KG1 (cell line): ENCODE measurements at regions not wholly inside any gene's neighbourhood (a gene's known extent, or its start where the extent isn't known, plus 50 kb on each side); places are given as distances from the start of the nearest gene placed in this dataset.

ENCODE experiments used
- DNase-seq: peaks from one replicate; lab custom pipeline; 2025; lab: John Stamatoyannopoulos, UW

- DNase-seq, result no peak
These were observed 455.0 kb downstream of the PCNX1 start for GRCh38 chr14:71362282-71362681.

DNA sequence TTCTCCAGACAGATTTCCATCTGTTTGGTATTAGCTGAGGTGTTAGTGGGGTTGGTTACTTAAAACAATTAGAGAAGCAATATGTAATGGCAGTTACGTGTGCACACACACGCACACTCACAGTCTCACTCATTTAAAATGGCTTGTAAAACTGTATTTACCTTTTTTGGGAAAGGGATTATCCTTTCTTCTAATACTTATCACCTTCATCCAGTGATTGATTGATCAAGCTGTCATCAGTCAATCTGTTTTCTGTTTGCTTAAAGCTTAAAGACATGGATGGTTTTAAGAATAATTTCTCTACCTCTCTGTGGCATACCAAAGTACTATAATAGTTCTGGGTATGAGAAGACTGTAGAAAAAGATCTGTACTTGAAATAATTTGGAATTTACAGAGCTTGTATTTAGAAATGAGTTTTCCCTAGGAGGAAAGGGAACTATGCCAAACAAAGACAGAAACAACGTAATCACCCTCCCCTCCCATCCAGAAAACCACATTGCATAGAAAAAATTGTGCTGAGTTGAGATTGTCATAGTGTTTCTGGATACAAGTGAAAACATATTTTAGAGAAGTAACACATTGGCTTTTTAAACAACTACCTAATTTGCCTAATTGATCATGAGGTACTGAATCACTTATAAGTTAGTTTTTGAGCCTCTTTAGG, 455.8 kb downstream of the PCNX1 start:
- DNase-seq, result no peak

- DNase-seq, result no peak
These were observed 457.0 kb downstream of the PCNX1 start for GRCh38 chr14:71363946-71364925.

- DNase-seq, result no peak
These were observed 458.1 kb downstream of the PCNX1 start for GRCh38 chr14:71365361-71365760.

- DNase-seq, result no peak
These were observed 459.6 kb downstream of the PCNX1 start for GRCh38 chr14:71366861-71367260.

GRCh38 chr14:71371711-71372396, 464.6 kb downstream of the PCNX1 start:
- no peak for DNase-seq

- DNase-seq, result no peak
These were observed 465.2 kb downstream of the PCNX1 start for GRCh38 chr14:71372411-71372838.

DNA sequence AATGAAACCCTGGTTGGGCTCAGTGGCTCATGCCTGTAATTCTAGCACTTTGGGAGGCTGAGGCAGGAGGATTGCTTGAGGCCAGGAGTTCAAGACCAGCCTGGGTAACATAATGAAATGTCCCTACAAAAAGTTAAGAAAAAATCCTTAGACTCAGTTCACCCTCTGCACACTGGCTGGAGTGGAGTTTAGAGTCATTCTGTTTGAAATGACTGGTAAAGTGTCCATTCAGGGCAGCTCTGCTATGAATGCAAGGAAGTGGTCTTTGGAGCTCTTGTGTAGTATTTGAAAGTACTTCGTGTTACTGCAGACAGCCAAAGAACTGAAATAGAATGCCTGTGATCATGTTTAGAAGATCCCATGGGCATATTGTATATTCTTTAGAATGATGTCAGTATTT, 466.5 kb downstream of the PCNX1 start:
- DNase-seq, result no peak

GRCh38 chr14:71374989-71375388, 467.7 kb downstream of the PCNX1 start:
- DNase-seq, result no peak

DNA sequence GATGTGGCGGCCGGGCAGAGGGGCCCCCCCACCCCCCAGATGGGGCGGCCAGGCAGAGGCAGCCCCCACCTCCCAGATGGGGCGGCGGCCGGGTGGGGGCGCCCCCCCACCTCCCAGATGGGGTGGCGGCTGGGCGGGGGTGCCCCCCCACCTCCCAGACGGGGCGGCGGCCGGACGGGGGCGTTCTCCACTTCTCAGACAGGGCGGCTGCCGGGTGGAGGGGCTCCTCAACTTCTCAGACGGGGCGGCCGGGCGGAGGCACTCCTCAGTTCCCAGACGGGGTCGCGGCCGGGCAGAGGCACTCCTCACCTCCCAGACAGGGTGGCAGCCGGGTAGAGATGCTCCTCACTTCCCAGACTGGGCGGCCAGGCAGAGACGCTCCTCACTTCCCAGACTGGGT, 469.8 kb downstream of the PCNX1 start:
- DNase-seq, result no peak

DNA sequence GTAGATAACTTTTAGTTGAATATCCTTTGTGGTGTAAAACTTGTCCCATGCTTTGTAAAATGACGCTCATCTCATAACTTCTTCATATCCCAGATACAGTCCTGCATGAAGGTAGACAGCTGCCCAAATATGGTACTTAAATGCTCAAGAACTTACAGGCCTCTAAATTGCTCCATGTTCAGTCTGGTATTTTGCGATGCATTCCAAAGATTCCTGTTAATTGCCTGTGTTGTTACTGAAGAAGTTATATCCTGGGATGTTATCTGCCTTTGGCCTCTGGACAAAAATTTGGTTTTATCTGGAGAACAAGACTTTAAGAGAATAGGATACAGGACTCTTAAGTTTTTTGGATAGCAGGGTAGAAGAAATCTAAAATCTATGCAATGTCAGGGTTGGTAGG, 473.0 kb downstream of the PCNX1 start:
- no peak for DNase-seq

DNA sequence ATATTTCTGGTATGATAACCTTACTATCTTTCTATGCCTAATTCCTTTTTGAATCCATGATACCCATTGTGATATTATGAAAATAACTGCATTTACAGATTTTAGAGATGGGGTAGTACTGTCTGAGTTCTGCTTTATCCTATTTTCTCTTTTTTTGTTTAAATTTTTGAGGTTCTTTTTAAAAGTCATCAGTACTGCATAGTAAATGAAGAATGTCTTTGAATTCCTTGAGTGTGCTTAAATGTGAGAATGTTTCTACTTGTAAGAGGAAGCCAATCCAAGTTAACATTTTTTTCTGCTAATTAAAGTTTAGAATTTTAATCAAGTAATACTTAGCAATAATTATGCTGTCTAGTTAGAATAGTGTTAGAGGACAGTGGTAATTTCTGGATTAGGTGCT, 474.6 kb downstream of the PCNX1 start:
- DNase-seq, result no peak

DNA sequence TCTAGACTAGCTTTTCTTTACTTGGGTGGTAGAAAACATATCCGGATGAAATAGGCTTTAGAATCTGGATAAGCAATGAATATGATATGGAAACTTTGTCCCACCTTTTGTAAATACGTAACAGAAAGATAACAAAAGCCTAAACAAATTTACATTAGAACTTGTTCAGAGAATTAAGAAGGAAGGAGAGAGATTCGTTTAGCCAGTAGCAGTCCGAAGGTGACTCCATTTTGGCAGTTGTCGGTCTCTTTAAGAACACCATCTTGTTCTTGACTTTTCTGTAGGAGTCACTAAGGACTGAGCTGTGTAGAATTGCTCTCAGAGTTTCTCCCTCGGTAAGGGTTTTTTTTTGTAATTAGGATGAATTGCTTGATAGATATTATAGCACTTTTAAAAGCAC, 475.1 kb downstream of the PCNX1 start:
- DNase-seq, result no peak

- DNase-seq, result no peak
These were observed 476.3 kb downstream of the PCNX1 start for GRCh38 chr14:71383510-71383909.

- no peak for DNase-seq
These were observed 477.0 kb downstream of the PCNX1 start for GRCh38 chr14:71384007-71384845.

GRCh38 chr14:71387753-71388152, 480.5 kb downstream of the PCNX1 start:
- no peak for DNase-seq

DNA sequence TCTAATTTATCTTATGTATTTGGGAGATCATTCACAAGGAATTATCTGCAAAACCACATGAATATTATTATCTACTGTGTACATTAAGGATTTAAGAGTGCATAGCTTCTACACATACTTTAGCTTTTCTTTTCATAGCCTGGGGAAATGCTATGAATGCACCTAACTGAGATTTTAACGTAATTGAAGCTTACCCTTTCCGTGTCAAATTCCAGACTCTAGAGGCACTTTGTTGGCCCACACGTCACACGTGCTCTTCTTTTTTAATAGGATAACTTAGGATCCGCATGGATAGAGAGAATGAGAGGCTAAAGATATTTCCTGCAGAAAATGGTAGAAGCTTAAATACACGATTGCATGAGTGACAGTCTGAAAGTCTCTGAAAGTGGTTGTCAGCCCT, 481.1 kb downstream of the PCNX1 start:
- no peak for DNase-seq

GRCh38 chr14:71388862-71389261, 481.6 kb downstream of the PCNX1 start:
- no peak for DNase-seq

- no peak for DNase-seq
These were observed 487.1 kb downstream of the PCNX1 start for GRCh38 chr14:71394386-71394785.

DNA sequence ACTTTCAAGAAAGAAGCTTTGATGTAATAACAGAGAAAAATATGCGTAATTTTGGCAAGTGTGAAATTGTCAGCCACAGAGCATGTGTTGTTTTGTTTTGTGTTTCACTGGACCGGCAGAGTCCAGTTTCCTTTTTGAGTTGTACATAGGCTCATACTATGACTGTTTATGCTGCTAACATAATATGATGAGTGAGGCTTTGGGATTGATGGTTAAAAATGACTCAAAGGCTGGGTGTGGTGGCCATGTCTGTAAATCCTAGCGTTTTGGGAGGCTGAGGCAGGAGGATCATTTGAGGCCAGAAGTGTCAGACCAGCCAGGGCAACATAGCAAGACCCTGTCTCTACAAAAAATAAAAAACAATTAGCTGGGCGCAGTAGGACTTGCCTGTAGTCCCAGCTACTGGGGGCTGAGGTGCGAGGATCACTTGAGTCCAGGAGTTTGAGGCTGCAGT, 487.9 kb downstream of the PCNX1 start:
- DNase-seq, result no peak

GRCh38 chr14:71395636-71396035, 488.4 kb downstream of the PCNX1 start:
- DNase-seq, result no peak
